HG02588 (cell line): ENCODE measurements at regions not wholly inside any gene's neighbourhood (a gene's known extent, or its start where the extent isn't known, plus 50 kb on each side); places are given as distances from the start of the nearest gene placed in this dataset.
"Not testable (repeated sequence)": the region's sequence is repeated elsewhere in the genome, so short reads cannot be mapped to it uniquely, and the experiment has no call there.

ENCODE experiments used
- ATAC-seq: cut with Tn5 transposase; IDR thresholded peaks from one replicate; pipeline ENCODE4 v1.9.1; 2021; ENCODE audit warnings: mild to moderate bottlenecking, moderate library complexity; ENCODE audit not compliant: unreplicated experiment

GRCh38 chr4:28436191-28437080 is 1575.8 kb downstream of the STIM2 start:
- no peak for ATAC-seq

- no peak for ATAC-seq
These were observed 1582.7 kb downstream of the STIM2 start for GRCh38 chr4:28443371-28443770.

GRCh38 chr4:28443801-28444412 is 1583.3 kb downstream of the STIM2 start:
- no peak for ATAC-seq

- no peak for ATAC-seq
These were observed 1584.3 kb downstream of the STIM2 start for GRCh38 chr4:28444886-28445496.

- ATAC-seq = no peak
These were observed 1588.4 kb downstream of the STIM2 start for GRCh38 chr4:28449085-28449484.

- no peak for ATAC-seq
These were observed 1590.7 kb downstream of the STIM2 start for GRCh38 chr4:28451346-28451745.

GRCh38 chr4:28462766-28463700 is 1602.4 kb downstream of the STIM2 start:
- no peak for ATAC-seq

- ATAC-seq = no peak
These were observed 1604.2 kb downstream of the STIM2 start for GRCh38 chr4:28464823-28465222.

- not testable (repeated sequence) for ATAC-seq
These were observed 1606.2 kb downstream of the STIM2 start for GRCh38 chr4:28466886-28467285.

GRCh38 chr4:28469387-28469786 is 1608.7 kb downstream of the STIM2 start:
- no peak for ATAC-seq

- ATAC-seq = no peak
These were observed 1609.2 kb downstream of the STIM2 start for GRCh38 chr4:28469886-28470285.

GRCh38 chr4:28475381-28475780 is 1614.7 kb downstream of the STIM2 start:
- ATAC-seq = no peak

- ATAC-seq = no peak
These were observed 1619.0 kb downstream of the STIM2 start for GRCh38 chr4:28479666-28480065.

- ATAC-seq = no peak
These were observed 1620.9 kb downstream of the STIM2 start for GRCh38 chr4:28481565-28481964.

- ATAC-seq = no peak
These were observed 1622.1 kb downstream of the STIM2 start for GRCh38 chr4:28482580-28483270.

- ATAC-seq = no peak
These were observed 1627.4 kb downstream of the STIM2 start for GRCh38 chr4:28488021-28488420.

- ATAC-seq = no peak
These were observed 1630.0 kb downstream of the STIM2 start for GRCh38 chr4:28490669-28491068.

GRCh38 chr4:28505064-28505463 is 1644.4 kb downstream of the STIM2 start:
- ATAC-seq = no peak

- no peak for ATAC-seq
These were observed 1648.0 kb downstream of the STIM2 start for GRCh38 chr4:28508636-28509035.

- ATAC-seq = not testable (repeated sequence)
These were observed 1654.1 kb downstream of the STIM2 start for GRCh38 chr4:28514766-28515165.
